ENCODE measurements at regions not wholly inside any gene's neighbourhood (a gene's known extent, or its start where the extent isn't known, plus 50 kb on each side); places are given as distances from the start of the nearest gene placed in this dataset.
A peak's percentile ranks its signal among the peaks of the same experiment; 100 is the strongest.

- no peak overlapping the region for H3K27ac ChIP-seq (replicated peaks; ENCODE audit: low read length)
- no peak overlapping the region for H3K18ac ChIP-seq (ENCODE audit: low read length)
- no peak overlapping the region for H2BK12ac ChIP-seq (ENCODE audit: low read length)
- no peaks in the 10 kb centered on the region for H3K36me3 ChIP-seq (replicated peaks in 1 of 2; ENCODE audit: control insufficient read depth in 2 of 2, insufficient read depth in 2 of 2, low read length in 2 of 2)
- H3K4me2 ChIP-seq (ENCODE audit: insufficient read depth, low read length, poor library complexity, severe bottlenecking), result no peak overlapping the region
- H3K4ac ChIP-seq (ENCODE audit: low read length), result no peak overlapping the region
- no peaks in the 10 kb centered on the region for H3K79me1 ChIP-seq (ENCODE audit: low read depth, low read length)
- H4K91ac ChIP-seq (ENCODE audit: low read depth, low read length, poor library complexity), result no peak overlapping the region
- no peak overlapping the region for H4K8ac ChIP-seq (ENCODE audit: low read depth, low read length)
- no peak overlapping the region for H3K9ac ChIP-seq (ENCODE audit: low read depth, low read length, poor library complexity)
- no peak overlapping the region for H2BK15ac ChIP-seq (ENCODE audit: low read length)
- no peak overlapping the region for H3K4me3 ChIP-seq (ENCODE audit: low read length in 2 of 2)
- no peak overlapping the region for H2BK120ac ChIP-seq (ENCODE audit: low read depth, low read length)
- H2BK5ac ChIP-seq (ENCODE audit: low read length), result no peak overlapping the region
- H3K27me3 ChIP-seq (ENCODE audit: control insufficient read depth in 3 of 3, insufficient read depth in 3 of 3, low read depth in 1 of 3, low read length in 3 of 3), result no peaks in the 10 kb centered on the region
- H3K14ac ChIP-seq (ENCODE audit: low read length), result no peak overlapping the region
- peaks cover 0 to 4% of the 10 kb centered on the region in 2 donors for H3K4me1 ChIP-seq (ENCODE audit: control insufficient read depth in 2 of 2, insufficient read depth in 1 of 2, low read depth in 1 of 2, low read length in 2 of 2)
- no peak for DNase-seq (ENCODE audit: low spot score)
- WGBS, 2 donors (ENCODE audit: extremely low coverage in 2 of 2, insufficient read length in 2 of 2, insufficient replicate concordance in 1 of 2), result no CpG with 5 or more reads among the region's 10 CpGs
- no peak overlapping the region for H3K23ac ChIP-seq (ENCODE audit: low read depth, low read length, poor library complexity)
- no peak overlapping the region for H2AK5ac ChIP-seq (ENCODE audit: low read depth, low read length)
- H2AFZ ChIP-seq (ENCODE audit: low read length), result peak overlapping the region; percentile 73
- H3K9me3 ChIP-seq (replicated peaks in 1 of 2; ENCODE audit: control insufficient read depth in 2 of 2, insufficient read depth in 1 of 2, low read depth in 1 of 2, low read length in 2 of 2), result no peaks in the 10 kb centered on the region
Measured at GRCh38 chr12:89040146-89040964, 311.9 kb downstream of the DUSP6 start.

GRCh38 chr12:89038831-89039512, 313.3 kb downstream of the DUSP6 start:
- WGBS, 2 donors (ENCODE audit: extremely low coverage in 2 of 2, insufficient read length in 2 of 2, insufficient replicate concordance in 1 of 2), result no CpG with 5 or more reads among the region's 4 CpGs
- Histone ChIP-seq H4K91ac (ENCODE audit: low read depth, low read length, poor library complexity) (no peak overlapping the region), H3K14ac (ENCODE audit: low read length) (no peak overlapping the region), H3K9ac (ENCODE audit: low read depth, low read length, poor library complexity) (no peak overlapping the region), H3K4me3 (ENCODE audit: low read length in 2 of 2) (peak overlapping the region in 1 of 2 donors; percentile 38), H3K4ac (ENCODE audit: low read length) (no peak overlapping the region), H2BK12ac (ENCODE audit: low read length) (no peak overlapping the region), H3K27ac (replicated peaks; ENCODE audit: low read length) (no peak overlapping the region), H3K4me2 (ENCODE audit: insufficient read depth, low read length, poor library complexity, severe bottlenecking) (no peak overlapping the region), H2BK5ac (ENCODE audit: low read length) (no peak overlapping the region), H3K23ac (ENCODE audit: low read depth, low read length, poor library complexity) (no peak overlapping the region), H3K18ac (ENCODE audit: low read length) (no peak overlapping the region), H2BK15ac (ENCODE audit: low read length) (no peak overlapping the region), H2AFZ (ENCODE audit: low read length) (no peak overlapping the region), H4K8ac (ENCODE audit: low read depth, low read length) (no peak overlapping the region), H3K79me1 (ENCODE audit: low read depth, low read length) (no peaks in the 10 kb centered on the region), H3K9me3 (replicated peaks in 1 of 2; ENCODE audit: control insufficient read depth in 2 of 2, insufficient read depth in 1 of 2, low read depth in 1 of 2, low read length in 2 of 2) (no peaks in the 10 kb centered on the region), H3K4me1 (ENCODE audit: control insufficient read depth in 2 of 2, insufficient read depth in 1 of 2, low read depth in 1 of 2, low read length in 2 of 2) (peaks cover 0 to 4% of the 10 kb centered on the region in 2 donors), H3K27me3 (ENCODE audit: control insufficient read depth in 3 of 3, insufficient read depth in 3 of 3, low read depth in 1 of 3, low read length in 3 of 3) (no peaks in the 10 kb centered on the region), H2BK120ac (ENCODE audit: low read depth, low read length) (no peak overlapping the region), H2AK5ac (ENCODE audit: low read depth, low read length) (no peak overlapping the region), H3K36me3 (replicated peaks in 1 of 2; ENCODE audit: control insufficient read depth in 2 of 2, insufficient read depth in 2 of 2, low read length in 2 of 2) (no peaks in the 10 kb centered on the region)
- DNase-seq (ENCODE audit: low spot score), result no peak

DNA sequence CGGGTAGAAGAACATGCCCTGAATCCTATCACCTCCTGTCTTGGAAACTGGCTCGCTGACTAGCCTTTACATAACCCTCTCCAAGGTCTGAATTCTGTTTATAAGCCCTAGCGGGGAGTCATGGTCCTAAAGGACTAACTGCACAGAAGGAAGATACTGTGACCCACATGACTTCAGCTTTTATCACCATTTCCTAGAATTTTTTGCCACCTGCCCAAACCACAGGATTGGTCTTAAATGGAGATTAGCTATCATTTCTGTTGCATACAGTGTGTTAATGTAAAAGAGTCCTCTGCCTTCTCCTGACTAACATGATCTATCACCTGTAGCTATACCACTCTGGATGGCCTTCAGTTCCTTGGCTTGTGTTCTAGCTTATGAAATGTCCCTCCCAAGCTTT, 319.2 kb downstream of the DUSP6 start:
- H2BK15ac ChIP-seq (ENCODE audit: low read length), result no peak overlapping the region
- H2BK5ac ChIP-seq (ENCODE audit: low read length), result no peak overlapping the region
- no peaks in the 10 kb centered on the region for H3K9me3 ChIP-seq (replicated peaks in 1 of 2; ENCODE audit: control insufficient read depth in 2 of 2, insufficient read depth in 1 of 2, low read depth in 1 of 2, low read length in 2 of 2)
- no peak for DNase-seq (ENCODE audit: low spot score)
- no peak overlapping the region for H2AFZ ChIP-seq (ENCODE audit: low read length)
- H3K4me2 ChIP-seq (ENCODE audit: insufficient read depth, low read length, poor library complexity, severe bottlenecking), result no peak overlapping the region
- no peak overlapping the region for H3K4me3 ChIP-seq (ENCODE audit: low read length in 2 of 2)
- H3K9ac ChIP-seq (ENCODE audit: low read depth, low read length, poor library complexity), result no peak overlapping the region
- H3K18ac ChIP-seq (ENCODE audit: low read length), result no peak overlapping the region
- no peak overlapping the region for H3K27ac ChIP-seq (replicated peaks; ENCODE audit: low read length)
- no peak overlapping the region for H2BK120ac ChIP-seq (ENCODE audit: low read depth, low read length)
- no peak overlapping the region for H2BK12ac ChIP-seq (ENCODE audit: low read length)
- no peaks in the 10 kb centered on the region for H3K36me3 ChIP-seq (replicated peaks in 1 of 2; ENCODE audit: control insufficient read depth in 2 of 2, insufficient read depth in 2 of 2, low read length in 2 of 2)
- no peaks in the 10 kb centered on the region for H3K4me1 ChIP-seq (ENCODE audit: control insufficient read depth in 2 of 2, insufficient read depth in 1 of 2, low read depth in 1 of 2, low read length in 2 of 2)
- H3K27me3 ChIP-seq (ENCODE audit: control insufficient read depth in 3 of 3, insufficient read depth in 3 of 3, low read depth in 1 of 3, low read length in 3 of 3), result no peaks in the 10 kb centered on the region
- H2AK5ac ChIP-seq (ENCODE audit: low read depth, low read length), result no peak overlapping the region
- no peak overlapping the region for H3K23ac ChIP-seq (ENCODE audit: low read depth, low read length, poor library complexity)
- WGBS, 2 donors (ENCODE audit: extremely low coverage in 2 of 2, insufficient read length in 2 of 2, insufficient replicate concordance in 1 of 2), result no CpG with 5 or more reads among the region's 3 CpGs
- no peak overlapping the region for H3K14ac ChIP-seq (ENCODE audit: low read length)
- no peak overlapping the region for H4K8ac ChIP-seq (ENCODE audit: low read depth, low read length)
- H3K79me1 ChIP-seq (ENCODE audit: low read depth, low read length), result no peaks in the 10 kb centered on the region
- no peak overlapping the region for H4K91ac ChIP-seq (ENCODE audit: low read depth, low read length, poor library complexity)
- H3K4ac ChIP-seq (ENCODE audit: low read length), result no peak overlapping the region

GRCh38 chr12:89029961-89030360, 322.3 kb downstream of the DUSP6 start:
- WGBS, 2 donors (ENCODE audit: extremely low coverage in 2 of 2, insufficient read length in 2 of 2, insufficient replicate concordance in 1 of 2), result no CpG with 5 or more reads among the region's 2 CpGs
- Histone ChIP-seq H3K4me1 (ENCODE audit: control insufficient read depth in 2 of 2, insufficient read depth in 1 of 2, low read depth in 1 of 2, low read length in 2 of 2) (no peaks in the 10 kb centered on the region), H4K91ac (ENCODE audit: low read depth, low read length, poor library complexity) (no peak overlapping the region), H3K9ac (ENCODE audit: low read depth, low read length, poor library complexity) (no peak overlapping the region), H2AFZ (ENCODE audit: low read length) (no peak overlapping the region), H2BK120ac (ENCODE audit: low read depth, low read length) (no peak overlapping the region), H3K36me3 (replicated peaks in 1 of 2; ENCODE audit: control insufficient read depth in 2 of 2, insufficient read depth in 2 of 2, low read length in 2 of 2) (no peaks in the 10 kb centered on the region), H3K4me3 (ENCODE audit: low read length in 2 of 2) (no peak overlapping the region), H3K4ac (ENCODE audit: low read length) (no peak overlapping the region), H2BK5ac (ENCODE audit: low read length) (no peak overlapping the region), H3K18ac (ENCODE audit: low read length) (no peak overlapping the region), H2BK15ac (ENCODE audit: low read length) (no peak overlapping the region), H3K14ac (ENCODE audit: low read length) (no peak overlapping the region), H3K4me2 (ENCODE audit: insufficient read depth, low read length, poor library complexity, severe bottlenecking) (no peak overlapping the region), H2AK5ac (ENCODE audit: low read depth, low read length) (no peak overlapping the region), H3K27me3 (ENCODE audit: control insufficient read depth in 3 of 3, insufficient read depth in 3 of 3, low read depth in 1 of 3, low read length in 3 of 3) (no peaks in the 10 kb centered on the region), H3K79me1 (ENCODE audit: low read depth, low read length) (no peaks in the 10 kb centered on the region), H4K8ac (ENCODE audit: low read depth, low read length) (no peak overlapping the region), H2BK12ac (ENCODE audit: low read length) (no peak overlapping the region), H3K27ac (replicated peaks; ENCODE audit: low read length) (no peak overlapping the region), H3K9me3 (replicated peaks in 1 of 2; ENCODE audit: control insufficient read depth in 2 of 2, insufficient read depth in 1 of 2, low read depth in 1 of 2, low read length in 2 of 2) (no peaks in the 10 kb centered on the region), H3K23ac (ENCODE audit: low read depth, low read length, poor library complexity) (no peak overlapping the region)
- DNase-seq (ENCODE audit: low spot score), result no peak

Data from neuronal stem cell (in vitro differentiated cells).